ENCODE measurements at regions not wholly inside any gene's neighbourhood (a gene's known extent, or its start where the extent isn't known, plus 50 kb on each side); places are given as distances from the start of the nearest gene placed in this dataset.

DNA sequence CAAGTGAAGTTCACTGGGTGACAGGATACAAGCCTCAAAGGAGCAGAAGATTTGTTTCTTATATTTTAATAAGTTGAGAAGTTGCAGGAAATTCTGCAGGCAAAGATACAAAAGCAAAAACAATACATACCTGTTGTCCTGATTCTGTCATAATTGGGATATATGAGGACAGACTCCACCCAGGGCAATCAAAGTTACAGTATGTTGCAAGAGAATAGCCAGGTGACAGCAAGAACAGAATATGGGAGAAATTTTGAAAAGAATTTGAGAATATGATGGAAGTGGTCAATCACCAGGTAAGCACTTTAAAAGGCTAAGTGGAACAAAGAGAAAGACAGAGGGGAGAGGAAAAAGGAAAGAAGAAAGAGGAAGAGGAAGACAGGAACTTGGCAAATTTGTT is 607.6 kb upstream of the ADGRL4 start:
- no peak for TF ChIP-seq CTCF (IDR thresholded peaks at IDR 0.05)
- TF ChIP-seq, protein P1, sequence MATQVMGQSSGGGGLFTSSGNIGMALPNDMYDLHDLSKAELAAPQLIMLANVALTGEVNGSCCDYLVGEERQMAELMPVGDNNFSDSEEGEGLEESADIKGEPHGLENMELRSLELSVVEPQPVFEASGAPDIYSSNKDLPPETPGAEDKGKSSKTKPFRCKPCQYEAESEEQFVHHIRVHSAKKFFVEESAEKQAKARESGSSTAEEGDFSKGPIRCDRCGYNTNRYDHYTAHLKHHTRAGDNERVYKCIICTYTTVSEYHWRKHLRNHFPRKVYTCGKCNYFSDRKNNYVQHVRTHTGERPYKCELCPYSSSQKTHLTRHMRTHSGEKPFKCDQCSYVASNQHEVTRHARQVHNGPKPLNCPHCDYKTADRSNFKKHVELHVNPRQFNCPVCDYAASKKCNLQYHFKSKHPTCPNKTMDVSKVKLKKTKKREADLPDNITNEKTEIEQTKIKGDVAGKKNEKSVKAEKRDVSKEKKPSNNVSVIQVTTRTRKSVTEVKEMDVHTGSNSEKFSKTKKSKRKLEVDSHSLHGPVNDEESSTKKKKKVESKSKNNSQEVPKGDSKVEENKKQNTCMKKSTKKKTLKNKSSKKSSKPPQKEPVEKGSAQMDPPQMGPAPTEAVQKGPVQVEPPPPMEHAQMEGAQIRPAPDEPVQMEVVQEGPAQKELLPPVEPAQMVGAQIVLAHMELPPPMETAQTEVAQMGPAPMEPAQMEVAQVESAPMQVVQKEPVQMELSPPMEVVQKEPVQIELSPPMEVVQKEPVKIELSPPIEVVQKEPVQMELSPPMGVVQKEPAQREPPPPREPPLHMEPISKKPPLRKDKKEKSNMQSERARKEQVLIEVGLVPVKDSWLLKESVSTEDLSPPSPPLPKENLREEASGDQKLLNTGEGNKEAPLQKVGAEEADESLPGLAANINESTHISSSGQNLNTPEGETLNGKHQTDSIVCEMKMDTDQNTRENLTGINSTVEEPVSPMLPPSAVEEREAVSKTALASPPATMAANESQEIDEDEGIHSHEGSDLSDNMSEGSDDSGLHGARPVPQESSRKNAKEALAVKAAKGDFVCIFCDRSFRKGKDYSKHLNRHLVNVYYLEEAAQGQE (IDR thresholded peaks at IDR 0.05; ENCODE audit: insufficient read depth in 1 of 2, low read depth in 2 of 2, low read length in 1 of 2), result no peak

Measured in Panc1 (cell line).